GM18520 (cell line): ENCODE measurements at regions not wholly inside any gene's neighbourhood (a gene's known extent, or its start where the extent isn't known, plus 50 kb on each side); places are given as distances from the start of the nearest gene placed in this dataset.
"Not testable (repeated sequence)": the region's sequence is repeated elsewhere in the genome, so short reads cannot be mapped to it uniquely, and the experiment has no call there.

ENCODE experiments used
- ATAC-seq: cut with Tn5 transposase; IDR thresholded peaks from one replicate; pipeline ENCODE4 v1.9.1; 2021; ENCODE audit not compliant: unreplicated experiment

DNA sequence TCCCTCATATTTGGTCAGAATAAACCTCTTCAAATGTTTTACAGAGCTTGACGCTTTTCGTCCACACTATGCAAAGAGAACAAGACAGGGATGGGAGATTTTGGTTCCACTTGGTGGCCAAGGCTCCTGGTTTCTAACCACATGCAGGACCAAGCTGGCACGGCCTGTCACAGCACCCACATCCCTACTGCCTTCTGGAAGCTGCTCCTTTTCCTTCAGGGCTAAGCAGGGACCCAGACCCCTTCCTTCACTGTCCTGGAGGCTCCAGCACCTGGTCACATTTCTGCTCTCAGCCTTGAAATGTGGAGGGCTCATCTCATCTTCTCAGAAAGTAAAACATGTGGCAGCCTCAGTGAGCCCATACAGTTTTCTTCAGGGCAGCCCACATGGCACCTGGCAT lies 50.4 kb upstream of the ARHGEF7 start:
- ATAC-seq, result no peak

DNA sequence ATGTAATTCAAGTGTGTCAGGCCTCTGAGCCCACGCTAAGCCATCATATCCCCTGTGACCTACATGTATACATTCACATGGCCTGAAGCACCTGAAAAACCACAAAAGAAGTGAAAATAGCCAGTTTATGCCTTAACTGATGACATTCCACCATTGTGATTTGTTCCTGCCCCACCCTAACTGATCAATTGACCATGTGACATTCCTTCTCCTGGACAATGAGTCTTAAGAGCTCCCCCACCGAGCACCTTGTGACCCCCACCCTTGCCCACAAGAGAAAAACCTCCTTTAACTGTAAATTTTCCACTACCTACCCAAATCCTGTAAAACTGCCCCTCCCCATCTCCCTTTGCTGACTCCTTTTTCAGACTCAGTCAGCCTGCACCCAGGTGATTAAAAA lies 52.1 kb upstream of the ARHGEF7 start:
- ATAC-seq, result no peak

DNA sequence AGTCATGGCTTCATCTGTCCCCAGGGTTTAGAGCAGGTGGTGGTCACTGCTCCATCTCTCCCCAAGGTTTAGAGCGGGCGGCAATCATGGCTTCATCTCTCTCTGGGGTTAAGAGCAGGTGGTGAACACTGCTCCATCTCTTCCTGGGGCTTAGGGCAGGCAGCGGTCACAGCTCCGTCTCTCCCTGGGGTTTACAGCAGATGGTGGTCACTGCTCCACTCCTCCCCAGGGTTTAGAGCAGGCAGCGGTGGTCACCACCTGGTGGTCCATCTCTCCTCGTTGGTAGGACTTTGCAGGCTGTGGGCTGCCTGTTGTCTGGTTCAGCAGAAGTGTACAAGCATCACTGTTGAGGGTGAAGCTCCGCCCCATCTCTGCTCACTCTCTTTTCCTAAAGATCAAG lies 52.8 kb upstream of the ARHGEF7 start:
- no peak for ATAC-seq

DNA sequence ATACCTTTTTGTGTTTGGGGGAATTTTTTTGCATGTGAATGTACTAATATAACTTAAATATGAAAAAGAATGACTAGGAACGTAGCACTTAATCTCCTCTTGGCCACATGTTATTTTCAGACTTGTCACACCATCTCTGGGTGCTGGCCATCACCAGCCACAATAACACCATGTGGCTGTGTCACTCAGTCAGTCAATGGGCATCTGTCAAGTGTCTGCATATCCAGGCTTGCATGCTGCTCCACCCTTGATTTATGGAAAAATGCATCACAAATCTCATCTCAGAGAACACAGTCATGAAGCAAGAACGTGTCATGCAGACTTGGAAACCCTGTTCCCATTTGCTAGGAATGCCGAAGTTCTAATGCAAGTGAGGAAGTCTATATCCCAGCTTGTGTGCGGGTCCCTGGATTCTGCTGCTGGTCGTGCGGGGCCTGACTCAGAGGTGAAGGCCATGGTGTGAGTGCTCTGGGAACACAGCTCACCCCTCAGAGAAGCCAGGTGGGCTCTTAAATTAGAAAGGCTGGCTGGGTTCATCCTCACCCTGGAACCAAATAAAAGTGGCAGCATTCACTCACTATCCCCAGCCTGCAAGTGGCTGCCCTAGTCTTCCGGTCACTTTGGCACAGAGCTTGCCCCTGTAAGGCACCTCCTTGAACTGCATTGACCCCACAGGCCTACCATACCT lies 53.6 kb upstream of the ARHGEF7 start:
- ATAC-seq, result no peak

DNA sequence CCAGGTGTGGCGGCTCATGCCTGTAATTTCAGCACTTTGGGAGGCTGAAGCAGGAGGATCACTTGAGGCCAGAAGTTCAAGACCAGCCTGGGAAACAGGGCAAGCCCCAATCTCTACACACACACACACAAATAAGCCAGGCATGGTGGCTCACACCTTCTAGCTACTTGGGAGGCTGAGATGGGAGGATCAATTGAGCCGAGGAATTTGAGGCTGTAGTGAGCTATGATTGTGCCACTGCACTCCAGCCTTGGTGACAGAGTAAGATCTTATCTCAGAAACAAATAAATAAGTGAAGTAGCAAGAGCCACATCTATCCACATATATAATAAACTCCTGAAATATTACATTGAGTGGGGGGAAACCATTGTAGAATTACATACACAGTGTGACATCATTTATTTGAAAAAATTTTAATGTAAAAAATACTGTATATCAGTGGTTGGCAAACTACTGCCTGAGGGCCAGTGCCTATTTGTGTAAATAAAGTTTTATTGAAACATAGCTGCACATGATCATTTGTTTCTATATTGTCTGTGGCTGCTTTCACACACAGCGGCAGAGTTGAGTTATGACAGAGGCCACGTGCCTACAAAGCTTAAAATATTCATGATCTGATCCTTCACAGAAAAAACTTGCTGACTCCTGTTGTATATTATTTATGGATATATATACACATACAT lies 54.7 kb upstream of the ARHGEF7 start:
- ATAC-seq, result no peak

DNA sequence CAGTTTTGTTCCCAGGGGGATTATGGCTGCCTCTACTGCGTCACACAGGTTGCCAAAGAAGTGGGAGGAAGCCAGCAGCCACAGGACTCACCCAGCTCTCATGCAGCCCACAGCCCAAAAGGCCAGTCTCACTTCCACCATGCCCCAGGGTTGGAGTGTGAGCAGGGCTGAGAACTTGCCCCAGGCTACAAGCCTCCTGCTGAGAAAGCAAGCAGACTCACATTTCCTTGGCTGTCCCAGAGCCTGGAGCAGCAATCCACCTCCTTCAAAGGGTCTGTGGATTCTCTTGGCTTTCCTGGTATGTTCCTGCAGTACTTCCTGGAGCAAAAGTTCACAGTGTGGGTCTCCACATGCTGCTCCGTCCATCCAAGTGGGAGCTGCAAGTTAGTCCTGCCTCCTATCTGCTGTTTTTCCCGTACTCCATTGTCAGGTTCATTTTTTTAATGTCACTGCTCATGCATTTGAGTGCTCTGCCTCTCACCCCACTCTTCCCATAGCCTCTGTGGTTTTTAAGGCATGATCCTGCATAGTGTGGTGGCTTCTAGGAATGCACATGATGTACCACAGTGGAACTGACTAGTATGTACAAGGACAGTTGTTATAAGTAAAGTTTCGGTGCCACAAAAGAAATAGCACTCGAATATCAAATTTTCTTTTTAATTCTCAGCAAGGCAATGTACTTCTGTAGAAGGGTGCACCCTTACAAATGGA lies 56.2 kb upstream of the ARHGEF7 start:
- no peak for ATAC-seq

DNA sequence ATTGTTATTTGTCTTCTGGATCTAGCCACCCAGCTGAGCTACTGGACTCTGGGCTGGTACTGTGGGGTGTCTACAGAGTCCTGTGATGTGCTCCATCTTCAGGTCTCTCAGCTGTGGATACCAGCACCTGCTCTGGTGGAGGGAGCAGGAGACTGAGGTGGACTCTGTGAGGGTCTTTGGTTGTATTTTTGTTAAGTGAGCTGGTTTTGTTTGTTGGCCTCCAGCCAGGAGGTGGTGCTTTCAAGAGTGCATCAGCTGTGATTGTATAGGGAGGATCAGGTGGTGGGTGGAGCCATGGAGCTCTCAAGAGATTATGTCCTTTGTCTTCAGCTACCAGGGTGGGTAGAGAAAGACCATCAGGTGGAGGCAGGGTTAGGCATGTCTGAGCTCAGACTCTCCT lies 56.8 kb upstream of the ARHGEF7 start:
- not testable (repeated sequence) for ATAC-seq

DNA sequence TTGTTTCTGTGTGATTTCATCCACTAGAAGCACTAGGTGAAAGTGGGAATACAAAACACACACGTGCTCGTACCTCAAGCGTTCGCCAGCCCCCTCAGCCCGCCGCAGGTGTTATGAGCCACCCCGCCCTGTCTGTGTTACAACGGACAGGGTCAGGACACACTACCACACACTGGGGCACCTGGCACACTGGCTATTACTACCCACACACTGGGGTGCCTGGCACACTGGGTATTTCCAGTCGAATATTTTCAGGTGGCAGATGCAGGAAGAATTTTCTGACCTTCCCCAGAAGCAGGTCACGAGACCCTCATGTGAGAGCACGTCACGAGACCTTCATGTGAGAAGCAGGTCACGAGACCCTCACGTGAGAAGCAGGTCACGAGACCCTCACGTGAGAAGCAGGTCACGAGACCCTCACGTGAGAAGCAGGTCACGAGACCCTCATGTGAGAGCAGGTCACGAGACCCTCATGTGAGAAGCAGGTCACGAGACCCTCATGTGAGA lies 63.3 kb upstream of the ARHGEF7 start:
- ATAC-seq, result not testable (repeated sequence)

DNA sequence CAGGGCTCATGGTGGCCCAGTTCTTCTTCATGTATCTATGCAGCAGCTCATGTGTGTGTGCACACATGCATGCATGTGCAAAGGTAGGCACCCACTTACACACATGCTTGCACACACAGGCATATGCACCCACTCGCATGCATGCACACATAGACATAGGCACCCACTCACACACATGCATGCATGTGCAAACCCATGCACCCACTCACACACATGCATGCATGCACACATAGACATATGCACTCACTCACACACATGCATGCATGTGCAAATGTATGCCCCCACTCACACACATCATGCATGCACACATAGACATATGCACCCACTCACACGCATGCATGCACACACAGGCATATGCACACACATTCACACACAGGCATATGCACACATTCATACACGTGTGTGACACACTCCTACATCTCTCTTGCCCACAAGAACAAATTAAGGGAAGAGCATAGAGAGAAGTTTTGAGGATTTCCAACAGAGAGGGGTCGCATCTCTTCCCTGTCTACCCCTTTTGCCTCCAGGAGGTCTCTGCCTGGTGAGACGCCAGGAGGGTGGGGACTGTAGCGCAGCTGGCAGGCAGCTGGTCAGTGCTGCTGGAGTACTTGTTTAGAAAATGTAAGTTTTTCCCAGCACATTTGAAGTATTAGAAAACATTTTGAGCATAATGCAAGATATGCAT lies 63.9 kb upstream of the ARHGEF7 start:
- no peak for ATAC-seq

DNA sequence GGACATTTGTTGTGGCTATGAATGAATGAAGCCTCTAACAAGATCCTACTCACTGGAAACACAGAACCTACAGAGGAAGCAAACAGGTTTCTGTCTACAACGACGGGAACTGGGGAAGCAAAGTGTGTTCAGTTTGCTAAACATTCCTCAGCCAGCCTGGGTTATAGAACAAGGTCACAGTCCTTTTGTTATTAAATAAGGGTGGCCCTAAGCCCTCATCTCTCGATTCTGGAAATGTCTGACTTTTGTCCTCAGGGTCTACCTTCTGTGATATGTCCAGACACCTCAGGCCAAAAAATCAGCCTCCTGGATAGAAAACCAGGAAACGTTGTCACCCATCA lies 64.6 kb upstream of the ARHGEF7 start:
- ATAC-seq, result no peak

DNA sequence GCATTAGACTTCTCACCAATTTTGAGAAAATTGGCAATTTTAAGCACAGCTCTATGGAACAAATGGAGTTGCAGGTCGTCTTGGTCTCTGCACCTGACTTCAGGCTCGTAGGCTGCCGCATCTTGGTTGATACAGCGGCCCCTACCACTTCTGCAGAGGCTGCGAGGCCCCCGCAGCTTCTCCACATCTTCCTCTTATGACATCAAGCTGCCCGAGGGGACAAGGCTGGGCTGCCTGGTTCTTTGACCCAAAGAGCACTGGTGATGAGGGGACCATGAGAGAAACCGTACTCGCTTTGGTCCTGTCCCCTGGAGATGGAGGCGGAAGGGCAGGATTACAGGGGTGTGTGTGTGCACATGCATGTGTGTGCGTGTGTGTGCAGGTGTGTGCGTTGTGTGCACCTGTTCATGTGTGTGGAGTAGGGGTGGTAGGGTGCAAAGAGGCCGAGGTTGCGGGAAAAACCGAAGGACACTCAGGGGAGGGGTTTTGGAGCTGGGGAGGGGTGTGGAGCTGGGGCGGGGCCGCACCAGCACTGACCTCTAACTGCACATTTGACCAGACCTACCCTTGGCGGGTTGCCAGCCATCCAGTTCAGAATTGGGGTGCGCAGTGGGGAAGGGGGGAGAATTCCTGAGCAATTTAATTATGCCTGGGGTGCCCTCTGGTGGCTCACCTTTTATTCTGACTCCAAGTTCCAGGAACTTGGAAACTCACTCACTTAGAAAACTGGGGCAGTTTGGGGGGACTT lies 65.1 kb upstream of the ARHGEF7 start:
- no peak for ATAC-seq

DNA sequence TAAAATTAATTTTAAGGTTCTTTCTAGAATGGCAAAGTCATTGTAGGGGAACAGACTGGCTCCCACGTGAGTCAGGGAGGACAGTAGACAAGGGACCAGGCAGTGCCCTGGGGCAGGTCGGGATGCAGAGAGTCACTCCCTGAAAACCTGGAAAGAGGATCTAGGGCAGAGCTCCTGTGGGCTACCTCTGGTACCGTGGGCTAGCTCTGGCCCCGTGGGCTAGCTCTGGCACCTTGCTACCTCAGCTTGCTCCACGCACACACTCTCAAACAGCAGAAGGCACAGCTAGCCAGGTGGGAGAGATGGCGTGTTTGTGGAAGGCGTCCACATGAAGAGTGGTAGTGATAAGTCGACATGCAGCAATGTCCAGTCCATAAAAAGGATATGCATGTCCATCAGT lies 66.7 kb upstream of the ARHGEF7 start:
- no peak for ATAC-seq

DNA sequence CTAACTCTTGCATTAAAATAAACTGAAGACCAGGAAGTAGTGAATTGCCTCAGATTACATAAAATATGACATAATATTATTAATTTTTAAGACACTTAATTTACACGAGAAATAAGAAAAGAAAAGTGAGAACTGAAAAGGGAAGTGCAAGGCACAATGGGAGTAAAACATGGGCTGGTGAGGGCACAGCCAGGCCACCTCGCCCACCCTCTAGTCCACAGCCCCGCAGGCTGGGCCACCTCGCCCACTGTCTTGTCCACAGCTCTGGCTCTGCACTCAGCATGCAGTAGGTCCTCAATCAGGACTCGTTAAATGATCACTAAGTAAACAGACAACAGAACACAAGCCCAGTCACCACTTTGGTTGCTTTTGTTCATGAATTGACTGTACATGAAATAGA lies 67.8 kb upstream of the ARHGEF7 start:
- no peak for ATAC-seq

DNA sequence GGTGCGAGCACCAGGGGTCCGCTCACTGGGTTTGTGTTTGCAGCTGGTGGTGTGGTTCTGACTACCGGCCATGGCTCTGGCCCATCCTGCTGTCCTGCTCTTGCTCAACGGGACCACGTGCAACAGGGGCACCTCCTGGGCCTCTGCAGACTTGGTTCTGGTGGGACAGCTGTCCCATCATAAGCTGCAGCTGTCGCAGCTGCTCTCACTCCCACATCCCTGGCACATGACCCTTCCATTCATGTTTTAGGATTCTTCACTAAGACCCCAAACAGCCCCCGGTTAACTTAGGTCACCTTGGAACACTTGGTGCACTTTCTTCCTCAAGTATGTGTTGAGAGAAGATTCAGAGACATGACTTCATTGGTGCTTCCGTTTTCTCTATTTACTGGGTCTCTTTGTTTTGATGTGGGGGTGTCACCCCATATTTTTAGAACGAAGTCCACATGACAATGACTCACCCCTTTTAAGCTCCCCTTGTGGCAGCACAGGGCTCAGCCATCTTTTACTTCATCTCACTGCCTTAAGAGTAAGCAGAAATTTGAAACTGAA lies 68.4 kb upstream of the ARHGEF7 start:
- ATAC-seq, result peak; percentile 47

DNA sequence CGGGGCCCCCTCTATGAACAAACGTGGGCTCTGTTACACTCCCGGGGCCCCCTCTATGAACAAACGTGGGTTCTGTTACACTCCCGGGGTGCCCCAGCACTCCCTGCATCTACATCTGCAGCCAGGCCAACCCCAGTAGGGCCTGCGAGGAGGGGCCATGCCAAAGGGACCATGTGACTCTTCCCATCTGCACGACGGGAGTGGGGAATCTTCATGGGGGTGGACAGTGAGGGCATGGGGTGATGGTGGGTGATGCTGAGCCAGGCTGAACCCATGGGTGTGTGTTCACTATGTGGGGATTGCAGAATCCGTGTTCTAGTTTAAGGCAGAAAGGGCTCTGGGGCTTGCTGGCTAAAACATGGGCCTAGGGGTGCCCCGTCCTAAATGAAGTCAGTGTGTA lies 69.9 kb upstream of the ARHGEF7 start:
- no peak for ATAC-seq

DNA sequence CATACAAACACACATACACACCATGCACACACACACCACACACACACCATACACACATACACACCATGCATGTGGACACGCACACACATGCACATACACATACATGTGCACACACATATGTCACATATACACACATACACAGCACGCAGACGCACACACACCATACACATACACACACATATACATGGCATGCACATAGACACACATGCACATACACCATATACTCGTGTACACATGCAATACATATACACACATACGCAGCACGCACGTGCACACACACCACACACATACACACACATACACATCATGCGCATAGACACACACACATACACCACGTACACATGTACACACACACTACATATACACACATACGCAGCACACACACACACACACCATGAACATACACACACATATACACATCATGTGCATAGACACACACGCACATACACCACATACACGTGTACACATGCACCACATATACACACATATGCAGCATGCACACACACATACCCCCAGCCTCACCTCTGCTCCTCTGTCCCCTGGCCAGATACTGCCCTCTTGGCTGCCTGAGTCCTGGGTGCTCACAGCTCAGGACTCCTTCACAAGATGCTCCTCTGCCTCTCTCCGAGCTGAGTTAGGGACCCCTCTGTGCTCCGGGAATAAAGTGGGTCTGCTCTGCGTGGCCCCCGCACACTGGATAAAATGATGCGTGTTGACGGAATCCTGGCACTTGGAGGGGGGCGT lies 70.9 kb upstream of the ARHGEF7 start:
- no peak for ATAC-seq

DNA sequence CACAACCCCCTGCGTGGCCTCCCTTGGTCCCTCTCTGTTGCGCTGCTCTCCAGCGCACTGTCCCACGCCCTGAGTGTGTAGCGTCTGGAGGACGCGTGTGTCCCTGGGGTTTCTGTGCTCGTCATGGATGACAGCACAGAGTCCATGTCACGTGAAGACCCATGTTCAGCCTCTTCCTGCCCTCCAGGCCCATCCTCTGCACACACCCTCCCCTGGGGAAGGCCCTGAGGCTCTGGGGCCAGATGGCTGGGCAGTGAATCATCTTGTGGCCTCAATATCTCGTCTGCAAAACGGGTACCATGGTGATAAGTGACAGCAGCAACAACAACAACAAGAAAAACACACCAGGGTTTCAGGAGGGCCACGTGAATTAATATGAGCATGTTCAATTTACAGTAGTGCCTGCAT lies 71.5 kb upstream of the ARHGEF7 start:
- no peak for ATAC-seq

DNA sequence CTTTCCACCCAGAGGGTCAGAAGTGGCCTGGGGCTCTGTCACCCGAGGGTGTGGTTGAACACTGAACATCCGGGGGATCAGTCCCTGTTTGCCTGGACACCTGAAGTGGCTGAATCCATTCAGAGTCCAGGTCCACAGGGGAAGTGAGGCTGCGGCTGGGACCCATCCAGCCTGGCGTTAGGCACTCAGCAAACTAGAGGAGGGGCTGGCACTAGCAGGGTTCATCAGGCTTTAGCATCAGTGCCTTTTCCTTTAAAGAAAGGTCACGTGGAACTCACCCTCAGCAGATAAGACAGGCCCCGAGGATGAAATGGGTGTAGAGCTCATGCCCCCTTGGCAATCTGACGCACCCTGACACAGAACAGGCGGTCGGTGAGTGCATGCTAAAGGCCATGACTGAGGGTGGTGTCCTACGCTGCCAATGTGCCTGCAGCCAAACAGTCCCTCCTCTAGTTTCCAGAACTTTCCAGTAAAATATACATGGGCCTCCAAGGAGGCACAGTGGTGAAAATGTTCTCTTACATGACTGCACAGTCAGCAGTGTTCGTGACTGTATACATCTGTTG lies 72.4 kb upstream of the ARHGEF7 start:
- ATAC-seq, result no peak

DNA sequence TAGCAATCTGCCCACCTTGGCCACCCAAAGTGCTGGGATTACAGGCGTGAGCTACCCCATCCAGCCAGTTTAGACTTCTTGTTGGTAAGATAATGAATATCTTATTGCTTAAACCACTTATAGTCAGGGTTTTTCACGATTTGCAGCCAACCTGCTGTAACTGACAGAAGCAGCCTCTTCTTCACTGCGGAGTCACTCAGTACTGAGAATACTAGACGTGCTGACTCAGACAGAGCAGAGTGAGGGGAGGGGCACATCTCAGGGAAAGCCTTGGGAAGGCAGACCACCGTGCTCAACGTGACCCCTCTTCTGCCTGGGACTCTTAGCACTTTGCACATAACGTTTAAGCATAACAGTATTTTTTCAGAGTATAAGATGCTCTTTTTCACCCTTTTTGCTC lies 74.3 kb upstream of the ARHGEF7 start:
- ATAC-seq, result no peak

DNA sequence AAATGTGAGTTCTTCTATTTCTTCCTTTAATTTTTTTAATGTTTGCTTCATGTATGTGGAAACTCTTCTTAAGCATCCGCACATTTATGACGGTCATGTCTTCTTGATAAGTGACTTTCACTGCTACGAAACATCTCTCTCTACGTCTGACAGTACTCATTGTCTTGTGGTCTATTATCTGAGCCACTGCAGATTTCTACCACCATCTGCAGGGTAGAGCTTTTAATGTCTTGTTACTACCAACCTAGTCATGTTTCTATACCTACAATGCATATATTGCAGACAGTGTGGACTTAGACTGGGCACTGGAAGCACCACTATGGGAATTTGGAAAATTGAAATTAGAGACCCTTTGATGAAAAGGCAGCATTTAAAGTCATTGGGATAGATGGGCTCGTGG lies 75.4 kb upstream of the ARHGEF7 start:
- no peak for ATAC-seq
